Activated CD8-positive, alpha-beta memory T cell treated with anti-CD3 and anti-CD28 coated beads, Interleukin-2, amount 50 U/mL, for 48 hours (primary cell): ENCODE measurements at regions not wholly inside any gene's neighbourhood (a gene's known extent, or its start where the extent isn't known, plus 50 kb on each side); places are given as distances from the start of the nearest gene placed in this dataset.

Source experiments
- DNase-seq: peaks from one replicate; pipeline ENCODE4 v3.0.0-alpha.2; 2020

- DNase-seq: no peak
These were observed 647.6 kb downstream of the BRD1 start for GRCh38 chr22:49179886-49180682.

GRCh38 chr22:49179175-49179574 is 648.5 kb downstream of the BRD1 start:
- no peak for DNase-seq

- no peak for DNase-seq
These were observed 649.2 kb downstream of the BRD1 start for GRCh38 chr22:49178246-49179005.

GRCh38 chr22:49177666-49178065 is 650.0 kb downstream of the BRD1 start:
- DNase-seq: no peak

GRCh38 chr22:49176956-49177355 is 650.7 kb downstream of the BRD1 start:
- no peak for DNase-seq

GRCh38 chr22:49170053-49170452 is 657.6 kb downstream of the BRD1 start:
- DNase-seq: no peak

GRCh38 chr22:49169074-49169744 is 658.5 kb downstream of the BRD1 start:
- no peak for DNase-seq

GRCh38 chr22:49168219-49168813 is 659.4 kb downstream of the BRD1 start:
- DNase-seq: no peak

- no peak for DNase-seq
These were observed 660.9 kb downstream of the BRD1 start for GRCh38 chr22:49166746-49167145.

GRCh38 chr22:49166211-49166610 is 661.5 kb downstream of the BRD1 start:
- DNase-seq: no peak

GRCh38 chr22:49164773-49165320 is 662.8 kb downstream of the BRD1 start:
- DNase-seq: no peak

GRCh38 chr22:49163960-49164690 is 663.5 kb downstream of the BRD1 start:
- no peak for DNase-seq

- no peak for DNase-seq
These were observed 664.3 kb downstream of the BRD1 start for GRCh38 chr22:49163258-49163959.

- no peak for DNase-seq
These were observed 664.8 kb downstream of the BRD1 start for GRCh38 chr22:49162841-49163240.

- no peak for DNase-seq
These were observed 666.4 kb downstream of the BRD1 start for GRCh38 chr22:49161002-49161850.

- no peak for DNase-seq
These were observed 667.2 kb downstream of the BRD1 start for GRCh38 chr22:49160261-49161001.

- no peak for DNase-seq
These were observed 668.0 kb downstream of the BRD1 start for GRCh38 chr22:49159711-49160110.

GRCh38 chr22:49158741-49159564 is 668.7 kb downstream of the BRD1 start:
- no peak for DNase-seq
